ENCODE measurements at regions not wholly inside any gene's neighbourhood (a gene's known extent, or its start where the extent isn't known, plus 50 kb on each side); places are given as distances from the start of the nearest gene placed in this dataset.

DNA sequence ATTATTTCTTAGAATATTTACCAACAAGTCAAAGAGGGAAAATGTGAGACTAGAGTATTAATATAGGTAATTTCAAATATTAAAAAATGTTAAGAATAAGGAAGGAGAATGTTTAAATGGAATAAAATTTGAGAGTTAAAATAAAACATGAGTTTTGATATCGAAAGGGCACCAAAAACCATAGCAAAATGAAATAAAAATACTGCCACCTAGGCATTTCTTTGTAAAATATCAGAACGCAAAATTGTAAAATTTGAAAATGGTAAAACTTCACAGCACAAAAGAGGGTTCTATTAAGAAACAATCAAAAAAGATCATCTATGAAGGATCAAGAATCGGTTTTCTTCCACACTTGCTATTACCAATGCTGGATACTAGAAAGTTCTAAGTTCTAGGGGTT lies 418.3 kb downstream of the TAF11L14 start:
- DNase-seq = no peak

DNA sequence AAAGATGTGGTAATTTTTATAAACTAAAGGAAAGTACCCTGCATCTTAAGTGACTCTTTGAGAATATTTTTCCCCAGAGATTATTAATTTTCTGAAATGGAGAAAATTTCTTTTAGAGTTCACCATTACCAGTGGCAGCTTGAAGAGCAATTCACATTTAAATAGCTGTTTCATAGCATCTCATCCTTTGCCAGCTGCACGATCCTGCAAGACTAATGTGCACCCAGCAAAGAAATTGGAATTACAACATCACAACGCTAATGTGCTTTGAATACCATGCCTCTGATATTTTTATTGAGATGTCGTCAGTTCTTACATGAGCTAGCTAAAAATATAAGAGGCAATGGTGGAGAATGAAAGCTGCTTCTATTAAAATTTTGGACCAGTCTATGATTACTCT lies 423.5 kb downstream of the TAF11L14 start:
- no peak for DNase-seq

DNA sequence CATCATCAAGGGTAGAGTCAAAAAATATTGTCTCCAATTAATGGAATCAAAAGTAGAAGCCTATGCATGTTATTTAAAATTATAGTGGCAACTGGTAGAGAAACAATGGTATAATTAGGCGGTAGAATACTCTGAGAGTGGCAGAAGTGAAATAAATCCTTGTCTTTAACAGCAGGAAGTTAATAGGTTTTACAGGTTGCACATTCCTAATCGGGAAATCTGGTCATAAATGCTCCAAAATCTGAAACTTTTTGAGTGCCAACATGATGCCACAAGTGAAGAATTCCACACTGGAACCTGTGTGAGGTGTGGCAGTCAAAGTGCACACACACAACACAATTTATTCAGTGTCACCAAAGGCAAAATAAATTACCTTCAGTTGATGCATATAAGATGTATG lies 433.4 kb downstream of the TAF11L14 start:
- no peak for DNase-seq

- DNase-seq = no peak
Measured at GRCh38 chr5:18068826-18069225, 434.6 kb downstream of the TAF11L14 start.

- DNase-seq = no peak
Measured at GRCh38 chr5:18069790-18070189, 435.5 kb downstream of the TAF11L14 start.

DNA sequence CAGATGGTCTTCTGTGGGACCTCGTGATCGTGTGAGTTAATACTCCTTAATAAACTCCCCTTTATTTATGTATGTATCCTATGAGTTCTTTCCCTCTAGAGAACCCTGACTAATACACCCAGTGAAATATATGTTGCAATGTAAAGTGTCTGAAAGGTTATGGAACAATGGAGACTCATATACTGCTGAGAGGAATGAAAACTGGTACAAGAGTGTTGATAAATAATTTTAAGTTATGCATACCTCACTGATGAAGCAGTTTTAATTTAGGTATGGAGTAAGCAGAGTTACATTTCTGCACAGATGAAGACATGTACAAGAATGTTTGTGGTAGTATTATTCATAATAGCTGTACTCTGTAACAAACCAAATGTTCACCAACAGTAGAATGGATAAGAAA lies 438.3 kb downstream of the TAF11L14 start:
- DNase-seq = no peak

DNA sequence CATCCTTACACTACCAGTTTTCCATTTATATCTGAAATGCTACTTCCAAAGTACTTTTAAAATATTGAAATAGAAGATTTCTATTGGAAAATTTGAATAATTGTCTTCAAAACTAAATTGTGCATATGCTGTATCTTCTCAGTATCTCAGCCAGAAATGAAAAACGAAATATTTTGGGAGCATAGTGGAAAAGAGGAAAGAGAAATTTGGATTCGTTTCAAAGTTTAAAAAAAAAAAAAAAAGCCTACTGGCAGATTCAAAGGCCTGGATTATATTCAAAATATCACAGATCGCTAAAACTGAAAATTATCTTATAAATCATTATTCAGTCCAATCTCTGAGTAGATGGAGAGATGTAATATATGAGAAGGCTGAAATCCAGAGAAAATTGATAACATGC lies 440.7 kb downstream of the TAF11L14 start:
- DNase-seq = no peak

- no peak for DNase-seq
Measured at GRCh38 chr5:18078157-18078556, 443.9 kb downstream of the TAF11L14 start.

- DNase-seq = no peak
Measured at GRCh38 chr5:18079831-18080230, 445.6 kb downstream of the TAF11L14 start.

DNA sequence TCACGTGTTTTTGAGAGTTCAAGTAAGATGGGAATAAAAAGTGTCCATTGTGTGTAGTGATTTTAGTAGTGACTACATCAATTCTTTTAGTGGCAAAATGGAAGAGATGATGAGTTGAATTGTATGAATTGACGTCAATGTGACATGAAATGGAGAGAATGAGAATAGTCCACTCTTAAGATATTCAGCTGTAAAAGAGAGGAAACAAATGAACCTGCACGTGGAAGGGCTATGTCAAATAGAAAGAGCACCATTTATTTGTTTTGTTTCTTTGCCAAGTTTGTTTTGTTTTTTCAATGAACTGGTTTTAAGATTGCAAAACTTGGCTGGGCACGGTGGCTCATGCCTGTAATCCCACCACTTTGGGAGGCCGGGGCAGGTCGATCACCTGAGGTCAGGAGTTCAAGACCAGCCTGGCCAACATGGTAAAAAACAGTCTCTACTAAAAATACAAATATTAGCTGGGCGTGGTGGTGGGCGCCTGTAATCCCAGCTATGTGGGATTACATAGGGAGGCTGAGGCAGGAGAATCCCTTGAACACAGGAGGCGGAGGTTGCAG lies 453.8 kb downstream of the TAF11L14 start:
- no peak for DNase-seq

GRCh38 chr5:18090177-18090576 lies 455.9 kb downstream of the TAF11L14 start:
- no peak for DNase-seq

DNA sequence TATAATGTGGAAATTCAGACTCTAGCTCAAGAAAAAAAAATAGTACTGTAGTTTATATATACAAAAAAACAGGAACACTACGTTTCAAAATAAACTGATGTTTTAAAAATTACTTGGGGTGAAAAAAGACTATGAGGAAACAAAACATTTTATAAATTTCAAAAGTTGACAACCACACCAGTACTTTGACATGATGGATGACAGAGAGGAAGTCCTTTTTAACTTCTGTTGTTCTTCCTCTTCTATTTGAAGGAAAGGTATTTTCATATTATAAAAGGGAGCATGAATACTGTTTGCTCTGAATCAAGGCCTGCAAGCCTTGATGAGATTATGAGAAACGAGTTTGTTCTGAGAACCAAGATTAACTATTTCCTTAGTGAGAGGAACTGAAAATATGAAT lies 456.9 kb downstream of the TAF11L14 start:
- DNase-seq = no peak

DNA sequence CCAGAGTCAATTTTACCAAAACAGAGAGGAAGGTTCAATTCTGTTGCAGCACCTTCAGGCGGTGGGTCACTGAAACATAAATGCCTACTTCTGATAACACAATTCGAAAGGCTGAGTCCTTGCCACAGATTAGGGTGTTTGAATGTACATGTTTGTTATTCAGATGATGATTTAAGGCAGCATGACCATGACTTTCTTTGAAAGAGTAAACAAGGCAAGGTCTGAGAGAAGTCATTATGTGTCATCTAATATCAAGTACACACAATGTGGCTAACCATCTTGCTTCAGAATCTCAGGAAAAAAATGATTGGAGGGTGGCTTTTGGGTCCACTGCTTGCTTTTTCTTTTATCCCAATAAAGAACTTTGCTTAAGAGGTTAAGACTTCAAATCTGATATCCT lies 457.5 kb downstream of the TAF11L14 start:
- no peak for DNase-seq

GRCh38 chr5:18095061-18095460 lies 460.8 kb downstream of the TAF11L14 start:
- DNase-seq = no peak

GRCh38 chr5:18097817-18098216 lies 463.6 kb downstream of the TAF11L14 start:
- DNase-seq = no peak

GRCh38 chr5:18098691-18099090 lies 464.4 kb downstream of the TAF11L14 start:
- DNase-seq = no peak

- DNase-seq = no peak
Measured at GRCh38 chr5:18099261-18099660, 465.0 kb downstream of the TAF11L14 start.

- no peak for DNase-seq
Measured at GRCh38 chr5:18101532-18101931, 467.3 kb downstream of the TAF11L14 start.

DNA sequence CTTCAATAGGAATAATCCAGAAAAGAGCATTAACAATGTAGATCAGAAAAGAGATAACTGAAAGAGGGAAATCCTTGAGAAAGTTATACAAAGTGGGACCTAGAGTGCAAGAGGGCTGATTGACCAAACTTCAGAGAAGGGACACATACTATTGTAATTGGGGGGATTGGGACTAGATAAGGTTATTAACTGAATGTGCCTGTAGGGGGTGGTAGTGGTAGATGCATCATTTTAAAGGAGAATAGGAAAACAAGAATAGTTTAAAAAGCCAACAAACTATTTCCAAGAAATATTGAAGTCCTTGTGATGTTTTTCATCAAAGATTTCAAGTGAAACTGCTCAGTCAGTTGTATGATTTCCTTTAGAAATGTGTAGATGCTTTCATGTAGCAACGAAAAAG lies 468.5 kb downstream of the TAF11L14 start:
- no peak for DNase-seq

- DNase-seq = no peak
Measured at GRCh38 chr5:18105449-18105848, 471.2 kb downstream of the TAF11L14 start.

GRCh38 chr5:18111906-18112465 lies 477.7 kb downstream of the TAF11L14 start:
- DNase-seq = no peak

GRCh38 chr5:18113721-18114120 lies 479.5 kb downstream of the TAF11L14 start:
- DNase-seq = no peak

DNA sequence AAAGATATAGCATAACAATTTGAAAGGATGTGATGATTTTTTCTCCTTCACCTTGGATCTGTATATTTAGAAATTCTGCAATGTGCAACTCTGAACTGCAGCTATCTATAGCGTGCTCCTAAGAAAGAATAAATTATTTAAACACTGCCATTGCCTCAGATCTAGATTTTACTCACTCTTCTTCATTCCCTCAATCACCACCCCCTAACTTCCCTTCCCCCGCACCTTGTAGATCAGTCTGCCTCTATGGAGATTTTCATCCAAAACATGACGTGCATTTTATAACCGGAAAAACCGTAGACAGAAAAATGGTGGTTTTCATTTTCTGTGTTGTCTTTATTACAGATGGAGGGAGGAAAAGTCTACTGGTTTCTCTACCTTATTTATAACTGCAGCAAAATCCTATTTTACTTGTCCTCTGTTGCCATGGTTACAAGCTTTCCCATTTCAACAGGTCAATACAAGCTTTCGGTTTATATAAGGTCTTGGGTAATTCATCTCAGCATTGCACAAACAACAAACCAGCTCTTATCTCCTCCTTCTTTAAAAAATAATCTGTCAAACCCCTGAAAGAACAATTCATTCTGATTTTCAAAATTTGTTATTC lies 480.0 kb downstream of the TAF11L14 start:
- DNase-seq = no peak

DNA sequence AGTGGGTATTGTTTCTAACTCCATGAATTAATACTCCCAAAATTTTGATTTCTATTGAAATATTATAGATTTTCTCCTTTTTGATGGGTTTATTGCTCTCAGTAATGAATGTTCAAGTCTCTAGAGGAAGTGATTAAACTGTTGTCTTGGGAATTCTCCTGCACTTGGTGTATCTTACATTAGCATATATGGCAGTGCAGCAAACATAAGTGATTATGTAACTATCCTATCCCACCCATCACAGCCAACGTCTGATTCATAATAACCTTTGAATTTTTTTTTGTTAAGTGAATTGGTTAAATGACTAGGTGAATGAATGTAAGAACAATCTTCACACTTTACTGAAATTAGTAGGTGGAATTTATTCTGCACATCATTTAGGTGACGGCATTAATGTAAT lies 483.7 kb downstream of the TAF11L14 start:
- DNase-seq = no peak

DNA sequence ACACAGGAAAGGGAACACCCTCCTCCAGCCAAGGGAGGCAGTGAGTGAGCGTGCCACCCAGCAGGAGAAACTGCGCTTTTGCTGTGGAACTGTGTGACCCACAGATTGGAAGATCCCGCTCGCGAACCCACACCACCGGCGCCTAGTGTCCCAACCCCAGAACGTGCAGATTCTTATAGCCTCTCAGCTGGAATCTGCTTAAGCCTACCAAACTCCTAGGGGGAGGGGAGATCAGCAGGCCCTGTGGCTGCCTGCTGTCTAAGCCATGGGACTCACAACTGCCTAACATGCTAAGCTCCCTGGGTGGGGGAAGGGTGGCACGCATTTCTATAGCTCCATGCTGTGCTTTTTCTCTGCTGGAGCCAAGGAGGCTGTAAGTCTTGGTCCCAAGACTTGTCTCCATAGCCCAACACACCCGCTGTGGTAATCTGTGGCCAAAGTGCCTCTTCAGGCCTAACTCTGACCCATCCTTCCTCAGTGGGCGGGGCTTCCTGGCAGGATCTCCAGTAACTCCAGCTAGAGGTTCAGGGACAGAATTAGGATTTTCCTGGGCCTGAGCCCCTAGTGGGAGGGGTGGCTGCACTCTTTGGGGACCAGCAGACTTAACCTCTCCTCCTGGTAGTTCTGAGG lies 485.0 kb downstream of the TAF11L14 start:
- no peak for DNase-seq

Data from stimulated activated CD4-positive, alpha-beta T cell treated with anti-CD3 and anti-CD28 coated beads, Interleukin-4, amount 100 ng/mL, for 24 hours (primary cell).